DOHH2 (cell line): ENCODE measurements at regions not wholly inside any gene's neighbourhood (a gene's known extent, or its start where the extent isn't known, plus 50 kb on each side); places are given as distances from the start of the nearest gene placed in this dataset.

Source experiments
- H3F3A ChIP-seq: fragments of 200-600 bp; sonication (generic), shearing (Covaris generic); 2 replicates; pipeline ENCODE4 v1.6.0; 2016; ENCODE audit warnings: antibody characterized with exemption, mild to moderate bottlenecking; ENCODE audit not compliant: control insufficient read depth, insufficient read depth
- H3K27ac ChIP-seq: fragments of 200-600 bp; sonication (generic); 2 replicates; pipeline ENCODE4 v1.5.1; 2014; ENCODE audit warnings: low read depth, mild to moderate bottlenecking, low read length, moderate library complexity
- H3K27me3 ChIP-seq: fragments of 200-600 bp; sonication (generic); 2 replicates; pipeline ENCODE4 v1.6.1; 2014; ENCODE audit warnings: mild to moderate bottlenecking, low read length, mixed read lengths; ENCODE audit not compliant: control insufficient read depth
- H3K36me3 ChIP-seq: fragments of 200-600 bp; sonication (generic); 2 replicates; pipeline ENCODE4 v1.6.1; 2014; ENCODE audit warnings: mild to moderate bottlenecking, low read length, moderate library complexity, mixed read lengths; ENCODE audit not compliant: control insufficient read depth
- H3K4me1 ChIP-seq: fragments of 200-600 bp; sonication (generic); 2 replicates; pipeline ENCODE4 v1.6.1; 2014; ENCODE audit warnings: mild to moderate bottlenecking, low read length, mixed read lengths; ENCODE audit not compliant: control insufficient read depth
- H3K4me2 ChIP-seq: fragments of 200-600 bp; sonication (generic); 2 replicates; pipeline ENCODE4 v1.6.0; 2014; ENCODE audit warnings: mild to moderate bottlenecking, low read length, moderate library complexity
- H3K4me3 ChIP-seq: fragments of 200-600 bp; sonication (generic); 2 replicates; pipeline ENCODE4 v1.5.1; 2014; ENCODE audit warnings: mild to moderate bottlenecking, low read length, mixed read lengths
- H3K79me2 ChIP-seq: fragments of 200-600 bp; sonication (generic); 2 replicates; pipeline ENCODE4 v1.6.1; 2014; ENCODE audit warnings: mild to moderate bottlenecking, low read length, mixed read lengths; ENCODE audit not compliant: control insufficient read depth
- H3K9me2 ChIP-seq: fragments of 200-600 bp; sonication (generic); replicated peaks from 2 replicates; pipeline ENCODE4 v1.6.1; 2014; ENCODE audit warnings: mild to moderate bottlenecking, low read length, mixed read lengths; ENCODE audit not compliant: control insufficient read depth
- H3K9me3 ChIP-seq: fragments of 200-600 bp; sonication (generic); 2 replicates; pipeline ENCODE4 v1.6.1; 2014; ENCODE audit warnings: antibody characterized with exemption, low read length, mixed read lengths; ENCODE audit not compliant: control insufficient read depth, insufficient read depth
- H4K20me1 ChIP-seq: fragments of 200-600 bp; sonication (generic); 2 replicates; pipeline ENCODE4 v1.6.0; 2014; ENCODE audit warnings: low read depth, mild to moderate bottlenecking, antibody characterized with exemption, low read length, moderate library complexity; ENCODE audit not compliant: control insufficient read depth, insufficient read depth
- CTCF ChIP-seq: fragments of 200-600 bp; sonication (generic); IDR thresholded peaks from one replicate; pipeline ENCODE4 v1.5.1; 2014; ENCODE audit warnings: antibody characterized with exemption, mild to moderate bottlenecking, low read depth, low read length; ENCODE audit not compliant: poor library complexity, severe bottlenecking
- EZH2phosphoT487 ChIP-seq: fragments of 200-600 bp; sonication (generic); IDR thresholded peaks from 2 replicates; pipeline ENCODE4 v1.6.1; 2017; ENCODE audit warnings: borderline replicate concordance, mild to moderate bottlenecking, antibody characterized with exemption, low read length, moderate library complexity, mixed read lengths

- no peaks in the 10 kb centered on the region for H3K27me3 ChIP-seq
- no peak overlapping the region for H3K4me2 ChIP-seq
- no peaks in the 10 kb centered on the region for H3K9me3 ChIP-seq
- H3K79me2 ChIP-seq = no peaks in the 10 kb centered on the region
- no peaks in the 10 kb centered on the region for H3K9me2 ChIP-seq
- no peaks in the 10 kb centered on the region for H4K20me1 ChIP-seq
- no peaks in the 10 kb centered on the region for H3F3A ChIP-seq
- H3K27ac ChIP-seq = no peak overlapping the region
- H3K4me1 ChIP-seq = no peaks in the 10 kb centered on the region
- no peak overlapping the region for H3K4me3 ChIP-seq
- no peaks in the 10 kb centered on the region for H3K36me3 ChIP-seq
- no peak for TF ChIP-seq CTCF
- TF ChIP-seq EZH2phosphoT487 = no peak
These were observed 74.7 kb upstream of the ZNF385D start for GRCh38 chr3:21825684-21826083.

GRCh38 chr3:21826416-21826815 lies 75.4 kb upstream of the ZNF385D start:
- H3K4me1 ChIP-seq = no peaks in the 10 kb centered on the region
- H3K9me2 ChIP-seq = no peaks in the 10 kb centered on the region
- no peaks in the 10 kb centered on the region for H3F3A ChIP-seq
- no peaks in the 10 kb centered on the region for H3K27me3 ChIP-seq
- no peak overlapping the region for H3K4me3 ChIP-seq
- H3K4me2 ChIP-seq = no peak overlapping the region
- no peak for TF ChIP-seq EZH2phosphoT487
- TF ChIP-seq CTCF = no peak
- H3K79me2 ChIP-seq = no peaks in the 10 kb centered on the region
- no peaks in the 10 kb centered on the region for H4K20me1 ChIP-seq
- no peaks in the 10 kb centered on the region for H3K36me3 ChIP-seq
- no peak overlapping the region for H3K27ac ChIP-seq
- no peaks in the 10 kb centered on the region for H3K9me3 ChIP-seq

GRCh38 chr3:21830541-21830940 lies 79.5 kb upstream of the ZNF385D start:
- H3K9me3 ChIP-seq = no peaks in the 10 kb centered on the region
- no peaks in the 10 kb centered on the region for H3F3A ChIP-seq
- TF ChIP-seq EZH2phosphoT487 (no peak), CTCF (no peak)
- no peaks in the 10 kb centered on the region for H3K4me1 ChIP-seq
- no peaks in the 10 kb centered on the region for H3K36me3 ChIP-seq
- no peaks in the 10 kb centered on the region for H3K27me3 ChIP-seq
- no peaks in the 10 kb centered on the region for H4K20me1 ChIP-seq
- no peak overlapping the region for H3K4me3 ChIP-seq
- no peak overlapping the region for H3K4me2 ChIP-seq
- no peak overlapping the region for H3K27ac ChIP-seq
- H3K9me2 ChIP-seq = no peaks in the 10 kb centered on the region
- H3K79me2 ChIP-seq = no peaks in the 10 kb centered on the region

GRCh38 chr3:21835264-21835663 lies 84.3 kb upstream of the ZNF385D start:
- Histone ChIP-seq H4K20me1 (no peaks in the 10 kb centered on the region), H3K27ac (no peak overlapping the region), H3K4me1 (no peaks in the 10 kb centered on the region), H3K36me3 (no peaks in the 10 kb centered on the region), H3K4me2 (no peak overlapping the region), H3F3A (no peaks in the 10 kb centered on the region), H3K27me3 (no peaks in the 10 kb centered on the region), H3K4me3 (no peak overlapping the region), H3K9me3 (no peaks in the 10 kb centered on the region), H3K9me2 (no peaks in the 10 kb centered on the region), H3K79me2 (no peaks in the 10 kb centered on the region)
- TF ChIP-seq EZH2phosphoT487 = no peak
- TF ChIP-seq CTCF = no peak
